ENCODE measurements at regions not wholly inside any gene's neighbourhood (a gene's known extent, or its start where the extent isn't known, plus 50 kb on each side); places are given as distances from the start of the nearest gene placed in this dataset.

- TF ChIP-seq CHD7 (IDR thresholded peaks at IDR 0.05; ENCODE audit: insufficient replicate concordance, low read length), result no peak
- no peak for TF ChIP-seq KDM4A (IDR thresholded peaks at IDR 0.05; ENCODE audit: low read depth, low read length, severe bottlenecking)
- no peak for TF ChIP-seq EP300 (IDR thresholded peaks at IDR 0.05; ENCODE audit: borderline replicate concordance in 1 of 2, low read depth in 2 of 2, low read length in 2 of 2)
- TF ChIP-seq CTCF (IDR thresholded peaks at IDR 0.05; ENCODE audit: control extremely low read depth in 1 of 3, insufficient read depth in 1 of 3, low read depth in 1 of 3, low read length in 3 of 3), result no peak
- no peak for TF ChIP-seq TAF7 (optimal IDR thresholded peaks at IDR 0.05; ENCODE audit: borderline replicate concordance, low read depth, low read length)
- TF ChIP-seq CTBP2 (IDR thresholded peaks at IDR 0.05; ENCODE audit: borderline replicate concordance, insufficient read depth, insufficient read length, low read length), result no peak
- no peak for TF ChIP-seq SP2 (IDR thresholded peaks at IDR 0.05; ENCODE audit: low read length)
- no peak for TF ChIP-seq CHD2 (IDR thresholded peaks at IDR 0.05; ENCODE audit: low read length)
- no peak for TF ChIP-seq TBP (IDR thresholded peaks at IDR 0.05; ENCODE audit: low read depth, low read length)
These were observed 152.0 kb upstream of the TENM4 start (continued) for GRCh38 chr11:79592824-79593223.

Data from H1 (cell line).